ENCODE measurements at regions not wholly inside any gene's neighbourhood (a gene's known extent, or its start where the extent isn't known, plus 50 kb on each side); places are given as distances from the start of the nearest gene placed in this dataset.

DNA sequence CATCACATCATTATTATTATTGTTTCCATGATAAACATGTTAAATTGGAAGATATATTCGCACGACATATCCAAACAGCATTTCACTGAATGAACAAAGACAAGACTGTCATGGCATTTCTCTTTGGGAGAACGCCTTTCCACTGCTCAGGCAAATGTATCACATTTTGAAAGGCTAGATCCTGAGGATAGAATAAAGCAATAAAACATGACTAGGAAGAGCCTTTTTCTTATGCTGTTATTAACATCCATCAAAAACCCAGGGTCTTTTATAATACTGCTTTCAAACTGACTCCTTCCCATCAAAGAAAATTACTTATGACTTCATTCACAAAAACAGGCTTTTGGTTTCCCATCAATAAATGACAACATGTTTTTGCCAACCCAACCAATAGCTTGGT, 630.9 kb downstream of the TMTC2 start:
- TF ChIP-seq, protein P1, sequence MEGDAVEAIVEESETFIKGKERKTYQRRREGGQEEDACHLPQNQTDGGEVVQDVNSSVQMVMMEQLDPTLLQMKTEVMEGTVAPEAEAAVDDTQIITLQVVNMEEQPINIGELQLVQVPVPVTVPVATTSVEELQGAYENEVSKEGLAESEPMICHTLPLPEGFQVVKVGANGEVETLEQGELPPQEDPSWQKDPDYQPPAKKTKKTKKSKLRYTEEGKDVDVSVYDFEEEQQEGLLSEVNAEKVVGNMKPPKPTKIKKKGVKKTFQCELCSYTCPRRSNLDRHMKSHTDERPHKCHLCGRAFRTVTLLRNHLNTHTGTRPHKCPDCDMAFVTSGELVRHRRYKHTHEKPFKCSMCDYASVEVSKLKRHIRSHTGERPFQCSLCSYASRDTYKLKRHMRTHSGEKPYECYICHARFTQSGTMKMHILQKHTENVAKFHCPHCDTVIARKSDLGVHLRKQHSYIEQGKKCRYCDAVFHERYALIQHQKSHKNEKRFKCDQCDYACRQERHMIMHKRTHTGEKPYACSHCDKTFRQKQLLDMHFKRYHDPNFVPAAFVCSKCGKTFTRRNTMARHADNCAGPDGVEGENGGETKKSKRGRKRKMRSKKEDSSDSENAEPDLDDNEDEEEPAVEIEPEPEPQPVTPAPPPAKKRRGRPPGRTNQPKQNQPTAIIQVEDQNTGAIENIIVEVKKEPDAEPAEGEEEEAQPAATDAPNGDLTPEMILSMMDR (IDR thresholded peaks at IDR 0.05; ENCODE audit: borderline replicate concordance, extremely low read depth, low read length, poor library complexity, severe bottlenecking): no peak
- TF ChIP-seq EZH2 (IDR thresholded peaks at IDR 0.05; ENCODE audit: borderline replicate concordance, low read depth, low read length, severe bottlenecking): no peak

Measured in DND-41 (cell line).